Small intestine (tissue), 7 donors: ENCODE measurements at regions not wholly inside any gene's neighbourhood (a gene's known extent, or its start where the extent isn't known, plus 50 kb on each side); places are given as distances from the start of the nearest gene placed in this dataset.

Source experiments
- DNase-seq, 2 donors: peaks; one replicate each; pipeline versions ENCODE4 v3.0.0 to v3.0.0-alpha.2; 2013
- FAIRE-seq: peaks from 2 replicates; lab custom pipeline; 2012; peaks lifted over from hg19 to GRCh38; lab: Jason Lieb, UNC
- H3K27ac ChIP-seq, 3 donors: one replicate each; pipeline ENCODE4 v1.5.1; 2013; ENCODE audit warnings: low read length in 2 of 3, mild to moderate bottlenecking in 2 of 3, control low read depth in 1 of 3, inconsistent platforms in 1 of 3, low read depth in 1 of 3, moderate library complexity in 1 of 3
- H3K27me3 ChIP-seq, 3 donors: one replicate each; pipeline ENCODE4 v1.6.1; 2013; ENCODE audit warnings: low read length in 3 of 3, inconsistent platforms in 1 of 3; ENCODE audit not compliant: control insufficient read depth in 3 of 3, insufficient read depth in 3 of 3
- H3K36me3 ChIP-seq, 3 donors: one replicate each; pipeline ENCODE4 v1.6.1; 2013; ENCODE audit warnings: low read length in 3 of 3, inconsistent platforms in 1 of 3, low read depth in 1 of 3, mild to moderate bottlenecking in 1 of 3, moderate library complexity in 1 of 3; ENCODE audit not compliant: control insufficient read depth in 3 of 3, insufficient read depth in 2 of 3
- H3K4me1 ChIP-seq, 3 donors: one replicate each; pipeline ENCODE4 v1.6.1; 2013; ENCODE audit warnings: low read length in 2 of 3, inconsistent platforms in 1 of 3, low read depth in 1 of 3, mild to moderate bottlenecking in 1 of 3, moderate library complexity in 1 of 3; ENCODE audit not compliant: control insufficient read depth in 3 of 3, insufficient read depth in 2 of 3
- H3K4me3 ChIP-seq, 3 donors: one replicate each; pipeline ENCODE4 v1.5.1; 2013; ENCODE audit warnings: low read length in 3 of 3, control low read depth in 1 of 3, inconsistent platforms in 1 of 3, low read depth in 1 of 3, mild to moderate bottlenecking in 1 of 3, moderate library complexity in 1 of 3
- H3K9me3 ChIP-seq, 2 donors: one replicate each; pipeline ENCODE4 v1.6.1; 2013; ENCODE audit warnings: low read depth in 1 of 2, low read length in 1 of 2; ENCODE audit not compliant: control insufficient read depth in 2 of 2, insufficient read depth in 1 of 2
- WGBS, 3 donors: extraction: QIAGEN DNeasy Blood & Tissue Kit; methylation state at CpG; one replicate each; pipeline ENCODE4 v1.1.7; 2013; 5-methylcytosine and 5-hydroxymethylcytosine counted together
- donor health status: healthy with polysubstance abuse.
- donor health status: control.
- donor health status: control.
- donor health status: Bipolar disorder and iron deficiency.
- donor health status: healthy.

GRCh38 chr2:71992036-71992435, 155.6 kb downstream of the CYP26B1 start:
- Histone ChIP-seq H3K9me3 (no peaks in the 10 kb centered on the region), H3K27ac (no peak overlapping the region), H3K36me3 (no peaks in the 10 kb centered on the region), H3K4me3 (no peak overlapping the region), H3K27me3 (no peaks in the 10 kb centered on the region), H3K4me1 (no peaks in the 10 kb centered on the region)
- DNase-seq (no peak), FAIRE-seq (no peak)
- WGBS, 3 donors = 56 to 70% (median 65%) methylated on average over 2 of the region's 2 CpGs

GRCh38 chr2:71991397-71991796, 156.3 kb downstream of the CYP26B1 start:
- 92 to 97% (median 92%) methylated on average over 4 of the region's 4 CpGs for WGBS, 3 donors
- no peaks in the 10 kb centered on the region for H3K4me1 ChIP-seq
- no peak for DNase-seq
- no peaks in the 10 kb centered on the region for H3K27me3 ChIP-seq
- H3K4me3 ChIP-seq = no peak overlapping the region
- H3K9me3 ChIP-seq = no peaks in the 10 kb centered on the region
- no peak overlapping the region for H3K27ac ChIP-seq
- H3K36me3 ChIP-seq = no peaks in the 10 kb centered on the region
- no peak for FAIRE-seq

- Histone ChIP-seq H3K27me3 (no peaks in the 10 kb centered on the region), H3K27ac (no peak overlapping the region), H3K9me3 (no peaks in the 10 kb centered on the region), H3K4me3 (no peak overlapping the region), H3K36me3 (no peaks in the 10 kb centered on the region), H3K4me1 (no peaks in the 10 kb centered on the region)
- 89 to 90% (median 90%) methylated on average over 3 of the region's 3 CpGs for WGBS, 3 donors
- DNase-seq (no peak), FAIRE-seq (no peak)
Observed at GRCh38 chr2:71990826-71991225, 156.8 kb downstream of the CYP26B1 start.

- H3K36me3 ChIP-seq = no peaks in the 10 kb centered on the region
- WGBS, 3 donors = 90% methylated on average over 6 of the region's 6 CpGs
- no peak overlapping the region for H3K27ac ChIP-seq
- H3K4me1 ChIP-seq = no peaks in the 10 kb centered on the region
- no peaks in the 10 kb centered on the region for H3K9me3 ChIP-seq
- H3K4me3 ChIP-seq = no peak overlapping the region
- FAIRE-seq = no peak
- no peaks in the 10 kb centered on the region for H3K27me3 ChIP-seq
- no peak for DNase-seq
Observed at GRCh38 chr2:71990122-71990521, 157.5 kb downstream of the CYP26B1 start.

- no peaks in the 10 kb centered on the region for H3K27me3 ChIP-seq
- DNase-seq (no peak), FAIRE-seq (no peak)
- H3K36me3 ChIP-seq = no peaks in the 10 kb centered on the region
- H3K9me3 ChIP-seq = no peaks in the 10 kb centered on the region
- H3K4me1 ChIP-seq = no peaks in the 10 kb centered on the region
- no peak overlapping the region for H3K4me3 ChIP-seq
- WGBS, 3 donors = 93 to 96% (median 95%) methylated on average over 5 of the region's 5 CpGs
- H3K27ac ChIP-seq = no peak overlapping the region
Observed at GRCh38 chr2:71989671-71990070, 158.0 kb downstream of the CYP26B1 start.

GRCh38 chr2:71988170-71988569, 159.5 kb downstream of the CYP26B1 start:
- no peaks in the 10 kb centered on the region for H3K36me3 ChIP-seq
- H3K4me3 ChIP-seq = no peak overlapping the region
- no peaks in the 10 kb centered on the region for H3K9me3 ChIP-seq
- H3K4me1 ChIP-seq = no peaks in the 10 kb centered on the region
- 53 to 75% (median 65%) methylated on average over 2 of the region's 2 CpGs for WGBS, 3 donors
- DNase-seq (no peak), FAIRE-seq (no peak)
- no peak overlapping the region for H3K27ac ChIP-seq
- no peaks in the 10 kb centered on the region for H3K27me3 ChIP-seq

- FAIRE-seq = no peak
- DNase-seq = no peak
- Histone ChIP-seq H3K27me3 (peaks cover 2 to 3% (median 3%) of the 10 kb centered on the region in 3 donors), H3K36me3 (no peaks in the 10 kb centered on the region), H3K27ac (no peak overlapping the region), H3K4me3 (no peak overlapping the region), H3K9me3 (no peaks in the 10 kb centered on the region), H3K4me1 (no peaks in the 10 kb centered on the region)
- WGBS, 3 donors = 48 to 79% (median 55%) methylated on average over 1 of the region's 1 CpG
Observed at GRCh38 chr2:71976685-71977084, 171.0 kb downstream of the CYP26B1 start.

GRCh38 chr2:71974846-71975245, 172.8 kb downstream of the CYP26B1 start:
- no peaks in the 10 kb centered on the region for H3K9me3 ChIP-seq
- H3K36me3 ChIP-seq = no peaks in the 10 kb centered on the region
- DNase-seq = no peak
- H3K4me1 ChIP-seq = no peaks in the 10 kb centered on the region
- FAIRE-seq = no peak
- no peak overlapping the region for H3K4me3 ChIP-seq
- H3K27me3 ChIP-seq = peaks cover 2 to 6% (median 3%) of the 10 kb centered on the region in 3 donors
- no peak overlapping the region for H3K27ac ChIP-seq

GRCh38 chr2:71971493-71971892, 176.2 kb downstream of the CYP26B1 start:
- DNase-seq (no peak), FAIRE-seq (no peak)
- Histone ChIP-seq H3K27me3 (peaks cover 2 to 6% (median 3%) of the 10 kb centered on the region in 3 donors), H3K36me3 (no peaks in the 10 kb centered on the region), H3K9me3 (no peaks in the 10 kb centered on the region), H3K4me1 (no peaks in the 10 kb centered on the region), H3K27ac (no peak overlapping the region), H3K4me3 (no peak overlapping the region)
- WGBS, 3 donors = 44 to 68% (median 67%) methylated on average over 4 of the region's 4 CpGs
